MM.1S (cell line): ENCODE measurements at regions not wholly inside any gene's neighbourhood (a gene's known extent, or its start where the extent isn't known, plus 50 kb on each side); places are given as distances from the start of the nearest gene placed in this dataset.

Source experiments
- DNase-seq: peaks from one replicate; pipeline ENCODE4 v3.0.0-alpha.2; 2015
- H2AFZ ChIP-seq: fragments of 300-600 bp; sonication (generic); 2 replicates; pipeline ENCODE4 v1.6.0; 2016; ENCODE audit warnings: antibody characterized with exemption, low read length
- H3F3A ChIP-seq: fragments of 300-600 bp; sonication (generic); 2 replicates; pipeline ENCODE4 v1.6.1; 2016; ENCODE audit warnings: mild to moderate bottlenecking, antibody characterized with exemption, low read length, moderate library complexity, mixed read lengths; ENCODE audit not compliant: insufficient read depth
- H3K27ac ChIP-seq: fragments of 300-600 bp; sonication (generic); 2 replicates; pipeline ENCODE4 v1.5.1; 2016; ENCODE audit warnings: mild to moderate bottlenecking, low read length
- H3K27me3 ChIP-seq: fragments of 300-600 bp; sonication (generic); replicated peaks from 2 replicates; pipeline ENCODE4 v1.6.0; 2016; ENCODE audit warnings: low read length; ENCODE audit not compliant: insufficient read depth
- H3K36me3 ChIP-seq: fragments of 300-600 bp; sonication (generic); replicated peaks from 2 replicates; pipeline ENCODE4 v1.6.1; 2016; ENCODE audit warnings: mild to moderate bottlenecking, low read length, mixed read lengths; ENCODE audit not compliant: insufficient read depth
- H3K4me1 ChIP-seq: fragments of 300-600 bp; sonication (generic); 2 replicates; pipeline ENCODE4 v1.6.1; 2016; ENCODE audit warnings: low read length, mixed read lengths
- H3K4me2 ChIP-seq: fragments of 300-600 bp; sonication (generic); 2 replicates; pipeline ENCODE4 v1.6.0; 2016; ENCODE audit warnings: low read depth, low read length
- H3K4me3 ChIP-seq: fragments of 300-600 bp; sonication (generic); 2 replicates; pipeline ENCODE4 v1.5.1; 2016; ENCODE audit warnings: low read length, mixed read lengths
- H3K79me2 ChIP-seq: fragments of 300-600 bp; sonication (generic); 2 replicates; pipeline ENCODE4 v1.6.1; 2016; ENCODE audit warnings: mixed run types, low read length, mixed read lengths
- H3K9ac ChIP-seq: fragments of 300-600 bp; sonication (generic); 2 replicates; pipeline ENCODE4 v1.6.1; 2016; ENCODE audit warnings: low read length, mixed read lengths
- H3K9me2 ChIP-seq: fragments of 300-600 bp; sonication (generic); replicated peaks from 2 replicates; pipeline ENCODE4 v1.6.1; 2016; ENCODE audit warnings: mild to moderate bottlenecking, low read length, mixed read lengths; ENCODE audit not compliant: insufficient read depth
- H3K9me3 ChIP-seq: fragments of 300-600 bp; sonication (generic); replicated peaks from 2 replicates; pipeline ENCODE4 v1.6.1; 2016; ENCODE audit warnings: mild to moderate bottlenecking, low read length, mixed read lengths; ENCODE audit not compliant: insufficient read depth
- H4K20me1 ChIP-seq: fragments of 300-600 bp; sonication (generic); 2 replicates; pipeline ENCODE4 v1.6.1; 2016; ENCODE audit warnings: mild to moderate bottlenecking, low read length, moderate library complexity, mixed read lengths; ENCODE audit not compliant: insufficient read depth
- CTCF ChIP-seq: fragments of 300-600 bp; sonication (generic); IDR thresholded peaks from 2 replicates; pipeline ENCODE4 v1.5.1; 2016; ENCODE audit warnings: antibody characterized with exemption, low read length, mixed read lengths
- EZH2 ChIP-seq: fragments of 300-600 bp; sonication (generic); optimal IDR thresholded peaks from 2 replicates; pipeline ENCODE3; 2017; ENCODE audit warnings: low read depth, mild to moderate bottlenecking, antibody characterized with exemption, low read length, mixed read lengths
- EZH2phosphoT487 ChIP-seq: fragments of 300-600 bp; sonication (generic); IDR thresholded peaks from 2 replicates; pipeline ENCODE4 v1.6.1; 2018; ENCODE audit warnings: antibody characterized with exemption, low read length

- H3F3A ChIP-seq: no peaks in the 10 kb centered on the region
- H3K36me3 ChIP-seq: no peaks in the 10 kb centered on the region
These were observed 114.4 kb upstream of the OSMR start for GRCh38 chr5:38731461-38731860.

DNA sequence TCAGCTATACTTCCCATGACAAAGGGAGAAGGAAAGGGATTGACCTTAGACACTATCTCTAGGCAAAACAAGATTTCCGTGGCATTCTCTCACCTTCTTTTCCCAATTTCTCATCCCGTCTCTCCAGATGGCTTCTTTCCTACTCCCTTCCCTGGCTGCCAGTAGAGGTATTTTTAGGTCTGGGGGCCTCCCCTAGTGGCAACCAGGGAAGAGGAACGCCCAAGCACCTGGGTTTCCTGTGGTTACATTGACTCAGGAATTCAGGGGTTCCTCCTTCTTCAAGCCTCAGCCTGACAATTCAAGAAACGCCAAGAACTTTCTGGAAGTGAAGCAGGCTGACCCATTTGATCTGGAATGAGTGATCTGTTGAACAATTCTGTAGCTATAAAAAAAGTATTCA, 111.5 kb upstream of the OSMR start:
- no peak for DNase-seq
- no peak for TF ChIP-seq CTCF

More at GRCh38 chr5:38731461-38731860, 114.4 kb upstream of the OSMR start:
- Histone ChIP-seq H3K27me3 (no peaks in the 10 kb centered on the region), H3K9me2 (no peaks in the 10 kb centered on the region), H3K4me3 (no peak overlapping the region), H3K4me2 (no peak overlapping the region), H3K27ac (no peak overlapping the region), H3K9me3 (no peaks in the 10 kb centered on the region), H3K9ac (no peak overlapping the region), H4K20me1 (no peaks in the 10 kb centered on the region), H3K79me2 (no peaks in the 10 kb centered on the region), H2AFZ (no peak overlapping the region), H3K4me1 (no peaks in the 10 kb centered on the region)
- TF ChIP-seq EZH2: no peak
- TF ChIP-seq EZH2phosphoT487: no peak
- TF ChIP-seq CTCF: no peak
- no peak for DNase-seq

DNA sequence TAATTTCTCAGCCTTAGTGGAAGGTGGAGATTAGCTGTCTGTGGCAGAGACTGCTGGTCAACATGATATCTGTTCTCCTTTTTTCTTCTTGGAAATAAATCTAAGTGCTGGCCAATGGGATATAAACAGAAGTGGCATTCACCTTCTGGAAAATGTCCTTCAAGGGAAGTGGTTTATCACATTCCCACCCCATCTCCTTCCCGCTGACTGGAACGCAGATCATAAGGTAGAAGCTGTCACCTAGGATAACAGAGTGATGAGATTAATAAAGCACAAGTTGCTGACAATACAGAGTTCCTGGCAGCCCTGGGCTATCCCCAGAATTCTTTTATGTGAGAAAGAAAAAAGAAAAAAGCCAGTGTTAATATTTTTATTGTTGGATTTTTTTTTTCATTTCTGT, 109.7 kb upstream of the OSMR start:
- TF ChIP-seq CTCF (no peak), EZH2 (no peak), EZH2phosphoT487 (no peak)
- no peaks in the 10 kb centered on the region for H3K9me3 ChIP-seq
- H3K27ac ChIP-seq: no peak overlapping the region
- no peak for DNase-seq
- H4K20me1 ChIP-seq: no peaks in the 10 kb centered on the region
- no peaks in the 10 kb centered on the region for H3F3A ChIP-seq
- H3K4me1 ChIP-seq: no peaks in the 10 kb centered on the region
- no peaks in the 10 kb centered on the region for H3K79me2 ChIP-seq
- H3K9me2 ChIP-seq: no peaks in the 10 kb centered on the region
- no peak overlapping the region for H2AFZ ChIP-seq
- no peak overlapping the region for H3K4me3 ChIP-seq
- H3K9ac ChIP-seq: no peak overlapping the region
- H3K27me3 ChIP-seq: no peaks in the 10 kb centered on the region
- H3K36me3 ChIP-seq: no peaks in the 10 kb centered on the region
- no peak overlapping the region for H3K4me2 ChIP-seq

More for the DNA sequence above, 111.5 kb upstream of the OSMR start:
- Histone ChIP-seq H3K4me3 (no peak overlapping the region), H3K9me2 (no peaks in the 10 kb centered on the region), H3K9ac (no peak overlapping the region), H3K36me3 (no peaks in the 10 kb centered on the region), H3K27me3 (no peaks in the 10 kb centered on the region), H3K79me2 (no peaks in the 10 kb centered on the region), H3K4me1 (no peaks in the 10 kb centered on the region), H3K27ac (no peak overlapping the region), H4K20me1 (no peaks in the 10 kb centered on the region), H3K4me2 (no peak overlapping the region), H2AFZ (no peak overlapping the region), H3F3A (no peaks in the 10 kb centered on the region), H3K9me3 (no peaks in the 10 kb centered on the region)

DNA sequence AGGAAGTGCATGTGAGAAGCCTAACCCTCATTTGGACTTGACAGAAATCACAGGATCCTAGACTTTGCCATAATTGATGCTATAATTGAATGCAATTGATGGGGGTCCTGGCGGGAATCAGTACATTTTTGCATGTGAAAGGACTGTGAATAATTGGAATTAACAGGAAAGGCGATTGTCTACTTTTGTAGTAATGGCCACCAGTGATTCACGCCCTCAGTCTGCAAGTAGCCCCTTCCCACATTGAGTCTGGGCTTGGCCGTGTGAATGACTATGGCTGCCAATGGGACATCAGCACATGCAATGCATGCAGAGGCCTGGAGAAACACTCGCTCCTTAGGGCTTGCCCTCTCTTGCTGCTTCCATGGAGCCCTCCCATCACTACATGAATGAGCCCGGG, 107.8 kb upstream of the OSMR start:
- H2AFZ ChIP-seq: no peak overlapping the region
- H3K9ac ChIP-seq: no peak overlapping the region
- no peak overlapping the region for H3K4me3 ChIP-seq
- H3K4me2 ChIP-seq: no peak overlapping the region
- DNase-seq: no peak
- no peaks in the 10 kb centered on the region for H3F3A ChIP-seq
- no peak for TF ChIP-seq CTCF
- no peaks in the 10 kb centered on the region for H4K20me1 ChIP-seq
- no peaks in the 10 kb centered on the region for H3K27me3 ChIP-seq
- no peaks in the 10 kb centered on the region for H3K79me2 ChIP-seq
- H3K27ac ChIP-seq: no peak overlapping the region
- H3K9me3 ChIP-seq: no peaks in the 10 kb centered on the region
- H3K36me3 ChIP-seq: no peaks in the 10 kb centered on the region
- H3K9me2 ChIP-seq: no peaks in the 10 kb centered on the region
- H3K4me1 ChIP-seq: no peaks in the 10 kb centered on the region
